Left kidney (tissue), 1 donor: ENCODE measurements at regions not wholly inside any gene's neighbourhood (a gene's known extent, or its start where the extent isn't known, plus 50 kb on each side); places are given as distances from the start of the nearest gene placed in this dataset.

Source experiments
- DNase-seq: peaks from one replicate; pipeline ENCODE4 v3.0.0-alpha.2; 2013

GRCh38 chr2:187134306-187134705 lies 285.3 kb upstream of the ZSWIM2 start:
- DNase-seq: no peak

- no peak for DNase-seq
Measured at GRCh38 chr2:187129868-187130267, 280.9 kb upstream of the ZSWIM2 start.

GRCh38 chr2:187129306-187129705 lies 280.3 kb upstream of the ZSWIM2 start:
- no peak for DNase-seq

- DNase-seq: no peak
Measured at GRCh38 chr2:187126247-187127005, 277.5 kb upstream of the ZSWIM2 start.

GRCh38 chr2:187125318-187125717 lies 276.3 kb upstream of the ZSWIM2 start:
- DNase-seq: no peak

- no peak for DNase-seq
Measured at GRCh38 chr2:187124529-187124928, 275.6 kb upstream of the ZSWIM2 start.

GRCh38 chr2:187118331-187119099 lies 269.5 kb upstream of the ZSWIM2 start:
- DNase-seq: no peak

- no peak for DNase-seq
Measured at GRCh38 chr2:187117483-187117882, 268.5 kb upstream of the ZSWIM2 start.

- DNase-seq: no peak
Measured at GRCh38 chr2:187115627-187116026, 266.7 kb upstream of the ZSWIM2 start.

GRCh38 chr2:187107001-187107400 lies 258.0 kb upstream of the ZSWIM2 start:
- no peak for DNase-seq

- DNase-seq: no peak
Measured at GRCh38 chr2:187105218-187105617, 256.2 kb upstream of the ZSWIM2 start.

- no peak for DNase-seq
Measured at GRCh38 chr2:187102381-187102780, 253.4 kb upstream of the ZSWIM2 start.

- no peak for DNase-seq
Measured at GRCh38 chr2:187098154-187098553, 249.2 kb upstream of the ZSWIM2 start.

GRCh38 chr2:187093771-187094412 lies 244.9 kb upstream of the ZSWIM2 start:
- no peak for DNase-seq

- no peak for DNase-seq
Measured at GRCh38 chr2:187091664-187092063, 242.7 kb upstream of the ZSWIM2 start.

- DNase-seq: no peak
Measured at GRCh38 chr2:187084524-187084923, 235.6 kb upstream of the ZSWIM2 start.

- DNase-seq: no peak
Measured at GRCh38 chr2:187081461-187081860, 232.5 kb upstream of the ZSWIM2 start.

- no peak for DNase-seq
Measured at GRCh38 chr2:187079901-187080300, 230.9 kb upstream of the ZSWIM2 start.

- DNase-seq: no peak
Measured at GRCh38 chr2:187078297-187078696, 229.3 kb upstream of the ZSWIM2 start.

- DNase-seq: no peak
Measured at GRCh38 chr2:187075671-187076070, 226.7 kb upstream of the ZSWIM2 start.

GRCh38 chr2:187075199-187075635 lies 226.2 kb upstream of the ZSWIM2 start:
- DNase-seq: no peak

- DNase-seq: no peak
Measured at GRCh38 chr2:187058198-187058597, 209.2 kb upstream of the ZSWIM2 start.

- no peak for DNase-seq
Measured at GRCh38 chr2:187057466-187057865, 208.5 kb upstream of the ZSWIM2 start.
